ENCODE measurements at regions not wholly inside any gene's neighbourhood (a gene's known extent, or its start where the extent isn't known, plus 50 kb on each side); places are given as distances from the start of the nearest gene placed in this dataset.
A peak's percentile ranks its signal among the peaks of the same experiment; 100 is the strongest.

DNA sequence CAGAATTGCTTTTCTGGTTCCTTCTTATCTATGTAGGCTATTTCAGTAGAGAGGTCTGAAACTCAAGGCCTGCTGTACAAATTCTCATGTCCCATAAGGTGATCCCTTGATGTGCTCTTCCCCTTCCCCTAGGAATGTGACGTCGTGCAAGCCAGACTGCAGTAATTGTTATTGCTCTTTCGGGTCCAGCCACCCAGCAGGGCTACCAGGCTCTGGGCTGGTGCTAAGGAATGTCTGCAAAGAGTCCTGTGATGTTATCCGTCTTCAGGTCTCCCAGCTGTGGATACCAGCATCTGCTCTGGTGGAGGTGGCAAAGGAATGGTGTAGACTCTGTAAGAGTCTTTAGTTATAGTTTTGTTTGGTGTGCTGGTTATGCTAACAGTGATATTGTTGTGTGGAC is 378.7 kb downstream of the C4orf33 start:
- Histone ChIP-seq H3K27me3 (ENCODE audit: insufficient read depth, low read length) (no peaks in the 10 kb centered on the region), H3K4me2 (ENCODE audit: insufficient read depth, low read length) (no peak overlapping the region), H3K79me2 (ENCODE audit: insufficient read depth, low read length) (no peaks in the 10 kb centered on the region), H3K9me3 (ENCODE audit: low read depth, low read length) (no peaks in the 10 kb centered on the region), H3K36me3 (ENCODE audit: insufficient read depth, low read length) (no peaks in the 10 kb centered on the region), H4K20me1 (ENCODE audit: insufficient read depth, low read length) (no peaks in the 10 kb centered on the region), H3K27ac (ENCODE audit: low read depth, low read length) (no peak overlapping the region), H2AFZ (ENCODE audit: low read length) (no peak overlapping the region), H3K4me1 (ENCODE audit: insufficient read depth, low read length) (no peaks in the 10 kb centered on the region), H3K4me3 (ENCODE audit: insufficient read depth, low read length) (no peak overlapping the region)
- TF ChIP-seq CTCF (IDR thresholded peaks at IDR 0.05; ENCODE audit: extremely low read depth, low read depth, low read length), result no peak
- DNase-seq (ENCODE audit: insufficient read length, low spot score, missing footprints), result no peak

DNA sequence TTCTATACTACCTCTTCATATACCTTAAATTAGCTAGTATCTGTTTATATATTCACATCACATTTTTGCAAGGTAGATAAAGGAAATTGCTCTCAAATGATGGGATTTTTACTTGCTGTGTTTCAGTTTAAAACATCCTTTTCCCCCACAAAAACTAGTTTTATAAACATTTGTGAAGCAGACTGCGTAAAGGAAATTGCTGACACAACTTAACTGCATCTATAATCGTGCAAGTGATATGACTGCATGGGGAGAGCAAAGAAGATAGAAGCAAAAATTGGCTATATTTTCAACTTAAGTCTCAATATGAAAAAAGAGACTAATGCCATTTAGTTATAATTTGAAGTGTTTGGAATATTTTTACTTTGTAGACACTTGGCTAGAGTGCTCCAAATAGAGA is 385.2 kb downstream of the C4orf33 start:
- Histone ChIP-seq H3K27ac (ENCODE audit: low read depth, low read length) (no peak overlapping the region), H3K79me2 (ENCODE audit: insufficient read depth, low read length) (no peaks in the 10 kb centered on the region), H4K20me1 (ENCODE audit: insufficient read depth, low read length) (no peaks in the 10 kb centered on the region), H3K36me3 (ENCODE audit: insufficient read depth, low read length) (no peaks in the 10 kb centered on the region), H3K9me3 (ENCODE audit: low read depth, low read length) (no peaks in the 10 kb centered on the region), H3K4me2 (ENCODE audit: insufficient read depth, low read length) (no peak overlapping the region), H3K4me3 (ENCODE audit: insufficient read depth, low read length) (no peak overlapping the region), H3K4me1 (ENCODE audit: insufficient read depth, low read length) (no peaks in the 10 kb centered on the region), H2AFZ (ENCODE audit: low read length) (no peak overlapping the region), H3K27me3 (ENCODE audit: insufficient read depth, low read length) (no peaks in the 10 kb centered on the region)
- TF ChIP-seq CTCF (IDR thresholded peaks at IDR 0.05; ENCODE audit: extremely low read depth, low read depth, low read length), result no peak
- peak; percentile 35 for DNase-seq (ENCODE audit: insufficient read length, low spot score, missing footprints)

GRCh38 chr4:129488427-129488826 is 392.5 kb downstream of the C4orf33 start:
- Histone ChIP-seq H3K27ac (ENCODE audit: low read depth, low read length) (no peak overlapping the region), H3K4me1 (ENCODE audit: insufficient read depth, low read length) (no peaks in the 10 kb centered on the region), H3K36me3 (ENCODE audit: insufficient read depth, low read length) (no peaks in the 10 kb centered on the region), H4K20me1 (ENCODE audit: insufficient read depth, low read length) (no peaks in the 10 kb centered on the region), H3K79me2 (ENCODE audit: insufficient read depth, low read length) (no peaks in the 10 kb centered on the region), H3K27me3 (ENCODE audit: insufficient read depth, low read length) (no peaks in the 10 kb centered on the region), H3K4me2 (ENCODE audit: insufficient read depth, low read length) (no peak overlapping the region), H2AFZ (ENCODE audit: low read length) (no peak overlapping the region), H3K9me3 (ENCODE audit: low read depth, low read length) (no peaks in the 10 kb centered on the region), H3K4me3 (ENCODE audit: insufficient read depth, low read length) (no peak overlapping the region)
- no peak for DNase-seq (ENCODE audit: insufficient read length, low spot score, missing footprints)
- TF ChIP-seq CTCF (IDR thresholded peaks at IDR 0.05; ENCODE audit: extremely low read depth, low read depth, low read length), result no peak

GRCh38 chr4:129490516-129490915 is 394.6 kb downstream of the C4orf33 start:
- no peak for DNase-seq (ENCODE audit: insufficient read length, low spot score, missing footprints)
- Histone ChIP-seq H3K4me1 (ENCODE audit: insufficient read depth, low read length) (no peaks in the 10 kb centered on the region), H2AFZ (ENCODE audit: low read length) (no peak overlapping the region), H3K4me3 (ENCODE audit: insufficient read depth, low read length) (no peak overlapping the region), H3K9me3 (ENCODE audit: low read depth, low read length) (no peaks in the 10 kb centered on the region), H4K20me1 (ENCODE audit: insufficient read depth, low read length) (no peaks in the 10 kb centered on the region), H3K79me2 (ENCODE audit: insufficient read depth, low read length) (no peaks in the 10 kb centered on the region), H3K4me2 (ENCODE audit: insufficient read depth, low read length) (no peak overlapping the region), H3K27ac (ENCODE audit: low read depth, low read length) (no peak overlapping the region), H3K36me3 (ENCODE audit: insufficient read depth, low read length) (no peaks in the 10 kb centered on the region), H3K27me3 (ENCODE audit: insufficient read depth, low read length) (no peaks in the 10 kb centered on the region)
- no peak for TF ChIP-seq CTCF (IDR thresholded peaks at IDR 0.05; ENCODE audit: extremely low read depth, low read depth, low read length)
